KMS-11 (cell line): ENCODE measurements at regions not wholly inside any gene's neighbourhood (a gene's known extent, or its start where the extent isn't known, plus 50 kb on each side); places are given as distances from the start of the nearest gene placed in this dataset.

Experiments
- H2AFZ ChIP-seq: fragments of 200-600 bp; sonication (generic); 2 replicates; pipeline ENCODE4 v1.6.1; 2016; ENCODE audit warnings: antibody characterized with exemption, mixed run types, low read depth
- H3K27ac ChIP-seq: fragments of 200-600 bp; sonication (generic); 2 replicates; pipeline ENCODE4 v1.6.1; 2016; ENCODE audit warnings: mild to moderate bottlenecking, mixed run types
- H3K27me3 ChIP-seq: fragments of 200-600 bp; sonication (generic); 2 replicates; pipeline ENCODE4 v1.6.1; 2017; ENCODE audit warnings: mild to moderate bottlenecking, low read depth, mixed run types, moderate library complexity; ENCODE audit not compliant: insufficient read depth
- H3K36me3 ChIP-seq: fragments of 200-600 bp; sonication (generic); 2 replicates; pipeline ENCODE4 v1.6.1; 2017; ENCODE audit warnings: mild to moderate bottlenecking, mixed run types; ENCODE audit not compliant: insufficient read depth
- H3K4me1 ChIP-seq: fragments of 200-600 bp; sonication (generic); 2 replicates; pipeline ENCODE4 v1.6.1; 2016; ENCODE audit warnings: mild to moderate bottlenecking, low read depth, mixed run types; ENCODE audit not compliant: poor library complexity, severe bottlenecking
- H3K4me2 ChIP-seq: fragments of 200-600 bp; sonication (generic); 2 replicates; pipeline ENCODE4 v1.7.0; 2016; ENCODE audit warnings: mild to moderate bottlenecking, mixed run types
- H3K4me3 ChIP-seq: fragments of 200-600 bp; sonication (generic); IDR thresholded peaks from 2 replicates; pipeline ENCODE4 v1.6.1; 2017; ENCODE audit warnings: low read depth, low read length, mixed read lengths; ENCODE audit not compliant: insufficient read depth
- H3K79me2 ChIP-seq: fragments of 200-600 bp; sonication (generic); 2 replicates; pipeline ENCODE4 v1.6.1; 2016; ENCODE audit warnings: low read depth, mixed run types; ENCODE audit not compliant: insufficient read depth
- H3K9ac ChIP-seq: fragments of 200-600 bp; sonication (generic); 2 replicates; pipeline ENCODE4 v1.6.1; 2016; ENCODE audit warnings: mild to moderate bottlenecking, mixed run types
- H4K20me1 ChIP-seq: fragments of 200-600 bp; sonication (generic); 2 replicates; pipeline ENCODE4 v1.6.1; 2016; ENCODE audit warnings: mild to moderate bottlenecking, mixed run types; ENCODE audit not compliant: insufficient read depth
- TF ChIP-seq, protein P1 (sequence below): fragments of 200-600 bp; sonication (generic); conservative IDR thresholded peaks from 2 replicates; pipeline ENCODE4 v1.6.1; 2017; ENCODE audit warnings: low read depth, mild to moderate bottlenecking, antibody characterized with exemption, low read length, moderate library complexity, mixed read lengths

DNA sequence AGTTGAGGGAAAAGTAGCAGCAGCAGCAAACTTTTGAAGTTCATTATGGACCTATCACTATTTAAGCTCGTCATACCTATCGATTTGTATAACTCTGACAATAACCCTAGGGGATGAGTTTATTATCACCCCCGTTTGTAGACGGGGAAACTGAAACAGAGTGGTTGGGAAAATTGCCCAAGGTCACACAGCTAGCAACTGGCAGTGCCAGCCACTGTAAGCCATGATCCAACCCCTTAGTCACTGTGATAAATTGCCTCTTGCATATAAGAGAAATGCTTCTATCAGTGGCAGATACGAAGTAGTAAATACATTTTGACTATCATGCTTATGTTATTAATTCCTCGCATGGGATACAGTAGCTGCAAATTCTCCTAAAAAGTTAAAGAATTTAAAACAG, 73.3 kb upstream of the ATP10B start:
- H2AFZ ChIP-seq, result no peak overlapping the region
- H3K27ac ChIP-seq, result no peak overlapping the region
- H3K9ac ChIP-seq, result no peak overlapping the region
- no peak overlapping the region for H3K4me2 ChIP-seq
- no peak overlapping the region for H3K4me3 ChIP-seq
- H3K36me3 ChIP-seq, result no peaks in the 10 kb centered on the region
- H3K4me1 ChIP-seq, result no peaks in the 10 kb centered on the region
- TF ChIP-seq, protein P1, sequence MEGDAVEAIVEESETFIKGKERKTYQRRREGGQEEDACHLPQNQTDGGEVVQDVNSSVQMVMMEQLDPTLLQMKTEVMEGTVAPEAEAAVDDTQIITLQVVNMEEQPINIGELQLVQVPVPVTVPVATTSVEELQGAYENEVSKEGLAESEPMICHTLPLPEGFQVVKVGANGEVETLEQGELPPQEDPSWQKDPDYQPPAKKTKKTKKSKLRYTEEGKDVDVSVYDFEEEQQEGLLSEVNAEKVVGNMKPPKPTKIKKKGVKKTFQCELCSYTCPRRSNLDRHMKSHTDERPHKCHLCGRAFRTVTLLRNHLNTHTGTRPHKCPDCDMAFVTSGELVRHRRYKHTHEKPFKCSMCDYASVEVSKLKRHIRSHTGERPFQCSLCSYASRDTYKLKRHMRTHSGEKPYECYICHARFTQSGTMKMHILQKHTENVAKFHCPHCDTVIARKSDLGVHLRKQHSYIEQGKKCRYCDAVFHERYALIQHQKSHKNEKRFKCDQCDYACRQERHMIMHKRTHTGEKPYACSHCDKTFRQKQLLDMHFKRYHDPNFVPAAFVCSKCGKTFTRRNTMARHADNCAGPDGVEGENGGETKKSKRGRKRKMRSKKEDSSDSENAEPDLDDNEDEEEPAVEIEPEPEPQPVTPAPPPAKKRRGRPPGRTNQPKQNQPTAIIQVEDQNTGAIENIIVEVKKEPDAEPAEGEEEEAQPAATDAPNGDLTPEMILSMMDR, result no peak
- H3K27me3 ChIP-seq, result no peaks in the 10 kb centered on the region
- no peaks in the 10 kb centered on the region for H4K20me1 ChIP-seq
- no peaks in the 10 kb centered on the region for H3K79me2 ChIP-seq

DNA sequence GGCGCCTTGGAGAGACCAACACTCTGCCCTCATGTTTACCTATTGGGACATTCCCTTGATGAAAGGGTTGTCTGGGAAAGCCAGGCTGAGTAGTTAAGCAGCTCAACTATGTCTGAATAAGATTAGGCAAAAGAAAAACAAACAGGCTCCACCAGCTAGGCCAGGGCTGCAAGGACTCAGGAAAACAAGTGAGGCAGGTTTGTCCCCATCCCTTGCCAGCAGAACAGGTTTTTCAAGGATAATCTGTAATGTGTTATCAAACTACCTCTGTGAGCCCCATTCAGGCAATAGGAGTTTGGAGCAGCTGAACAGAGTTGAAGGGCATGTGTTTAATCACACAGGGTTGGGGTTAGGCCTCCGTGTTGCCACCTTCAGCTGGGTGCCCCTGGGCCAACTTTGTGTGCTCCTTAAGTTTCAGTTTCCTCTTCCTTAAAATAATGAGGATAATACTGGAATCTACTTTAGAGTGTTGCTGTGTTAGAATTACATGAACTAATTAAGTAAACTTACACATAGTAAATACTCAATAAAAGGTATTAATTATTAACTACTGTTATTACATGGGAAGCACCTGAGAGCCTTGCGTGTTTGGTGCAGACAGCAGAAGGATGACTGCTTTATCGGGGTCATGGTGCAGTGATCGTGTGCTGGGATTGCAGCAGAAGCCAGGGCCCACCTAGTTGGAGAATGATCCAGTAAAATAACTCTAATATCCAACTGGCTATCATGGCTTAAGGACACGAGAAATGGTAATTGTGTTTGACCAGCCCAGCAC, 72.1 kb upstream of the ATP10B start:
- Histone ChIP-seq H3K9ac (no peak overlapping the region), H3K4me3 (no peak overlapping the region), H3K79me2 (no peaks in the 10 kb centered on the region), H3K27ac (no peak overlapping the region), H2AFZ (no peak overlapping the region), H3K36me3 (no peaks in the 10 kb centered on the region), H3K4me1 (no peaks in the 10 kb centered on the region), H3K4me2 (no peak overlapping the region), H4K20me1 (no peaks in the 10 kb centered on the region), H3K27me3 (no peaks in the 10 kb centered on the region)
- TF ChIP-seq, protein P1, result no peak

DNA sequence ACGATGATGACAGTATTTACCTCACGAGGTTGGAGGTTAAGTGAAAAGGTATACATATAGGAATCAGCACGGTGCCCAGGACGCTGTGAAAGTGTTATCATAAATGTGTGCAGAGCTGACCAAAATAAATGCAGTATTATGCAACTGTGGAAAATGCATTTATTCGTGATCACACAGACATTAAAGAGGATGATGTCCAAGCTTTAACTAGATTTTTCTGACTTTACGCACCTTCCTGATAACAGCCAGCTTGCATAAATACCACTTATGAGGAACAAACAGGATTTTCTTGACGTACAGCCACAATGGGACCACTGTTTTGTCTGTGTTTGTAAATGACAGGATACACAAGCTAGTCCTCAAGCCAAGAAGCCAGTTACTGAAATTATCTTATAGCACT, 71.4 kb upstream of the ATP10B start:
- H3K4me2 ChIP-seq, result no peak overlapping the region
- H3K4me1 ChIP-seq, result no peaks in the 10 kb centered on the region
- no peak overlapping the region for H3K4me3 ChIP-seq
- no peak overlapping the region for H2AFZ ChIP-seq
- no peaks in the 10 kb centered on the region for H4K20me1 ChIP-seq
- H3K36me3 ChIP-seq, result no peaks in the 10 kb centered on the region
- TF ChIP-seq, protein P1, result no peak
- no peaks in the 10 kb centered on the region for H3K27me3 ChIP-seq
- no peak overlapping the region for H3K9ac ChIP-seq
- no peaks in the 10 kb centered on the region for H3K79me2 ChIP-seq
- H3K27ac ChIP-seq, result no peak overlapping the region

DNA sequence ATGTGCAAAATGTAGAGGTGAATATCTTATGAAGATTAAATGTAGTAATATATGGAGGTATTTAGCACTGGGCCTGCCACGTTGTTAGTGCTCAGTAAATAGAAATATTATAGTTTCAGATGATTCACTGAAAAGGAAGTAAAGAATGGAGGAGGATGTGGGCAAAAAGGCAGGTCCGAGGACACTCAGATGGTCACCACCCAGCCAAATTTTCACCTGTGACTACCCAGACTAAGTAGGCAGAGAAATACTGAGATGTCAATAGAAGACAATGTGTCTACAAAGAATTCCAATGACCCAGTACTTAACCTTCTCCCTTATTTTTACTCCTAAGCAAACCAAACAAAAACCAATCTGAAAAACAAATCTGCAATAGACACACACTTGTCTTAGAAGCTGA, 70.3 kb upstream of the ATP10B start:
- Histone ChIP-seq H3K4me1 (no peaks in the 10 kb centered on the region), H3K9ac (no peak overlapping the region), H3K4me3 (no peak overlapping the region), H3K4me2 (no peak overlapping the region), H3K79me2 (no peaks in the 10 kb centered on the region), H4K20me1 (no peaks in the 10 kb centered on the region), H3K27ac (no peak overlapping the region), H3K36me3 (no peaks in the 10 kb centered on the region), H2AFZ (no peak overlapping the region), H3K27me3 (no peaks in the 10 kb centered on the region)
- TF ChIP-seq, protein P1, result no peak
